Heart right ventricle (tissue), 16 donors: ENCODE measurements at regions not wholly inside any gene's neighbourhood (a gene's known extent, or its start where the extent isn't known, plus 50 kb on each side); places are given as distances from the start of the nearest gene placed in this dataset.

ENCODE experiments used
- ATAC-seq, 8 donors: fragments of 200-7000 bp; cut with Tn5 transposase; one replicate each; pipeline ENCODE4 v1.9.1; 2020; ENCODE audit warnings: mild to moderate bottlenecking in 8 of 8, moderate library complexity in 8 of 8, moderate number of reproducible peaks in 1 of 8
- DNase-seq, 2 donors: peaks; one replicate each; pipeline ENCODE4 v3.0.0-alpha.2; 2020
- H3K27ac ChIP-seq, 10 donors: fragments of 200-600 bp; sonication (generic) in 2 of 10; one replicate each; pipeline versions ENCODE4 v1.5.0 to v1.8.0; 2020 to 2022; ENCODE audit warnings: mild to moderate bottlenecking in 3 of 10
- H3K27me3 ChIP-seq, 7 donors: fragments of 200-600 bp; one replicate each; pipeline ENCODE4 v1.8.0; 2021 to 2022; ENCODE audit warnings: mild to moderate bottlenecking in 2 of 7
- H3K36me3 ChIP-seq, 9 donors: fragments of 200-600 bp; sonication (generic) in 1 of 9; one replicate each; pipeline versions ENCODE4 v1.5.0 to v1.8.0; 2020 to 2022; ENCODE audit warnings: mild to moderate bottlenecking in 2 of 9
- H3K4me1 ChIP-seq, 9 donors: fragments of 200-600 bp; sonication (generic) in 1 of 9; one replicate each; pipeline versions ENCODE4 v1.5.0 to v1.8.0; 2020 to 2022; ENCODE audit warnings: mild to moderate bottlenecking in 4 of 9
- H3K4me3 ChIP-seq, 10 donors: fragments of 200-600 bp; sonication (generic) in 2 of 10; one replicate each; pipeline versions ENCODE4 v1.5.0 to v1.8.0; 2020 to 2022; ENCODE audit warnings: mild to moderate bottlenecking in 7 of 10, moderate library complexity in 2 of 10
- H3K9me3 ChIP-seq, 11 donors: fragments of 200-600 bp in 10 of 11; sonication (generic) in 2 of 11; one replicate each; pipeline versions ENCODE4 v1.5.0 to v1.8.0; 2013 to 2022; ENCODE audit warnings: mild to moderate bottlenecking in 2 of 11, control low read depth in 1 of 11, moderate library complexity in 1 of 11
- WGBS, 2 donors: extraction: QIAGEN DNeasy Blood & Tissue Kit; methylation state at CpG; one replicate each; pipeline ENCODE4 v1.1.7; 2013; ENCODE audit warnings: inconsistent platforms in 1 of 2; 5-methylcytosine and 5-hydroxymethylcytosine counted together
- intact Hi-C, 10 donors: fragments of 100-400 bp; cut with DNase I; formaldehyde crosslinking; loops; one replicate each; pipeline versions ENCODE4 v1.11.1 to v1.14.2; 2022
- TF ChIP-seq, protein P1 (sequence below), 9 donors: fragments of 200-600 bp; sonication (generic) in 2 of 9; IDR thresholded peaks; one replicate each; pipeline versions ENCODE4 v1.5.0 to v1.8.0; 2021 to 2022; ENCODE audit warnings: antibody characterized with exemption in 9 of 9, mild to moderate bottlenecking in 5 of 9, moderate library complexity in 1 of 9
- donor health status: Arrhythmogenic right ventricular cardiomyopathy.
- donor health status: ischemic (EF 13 %, LVEDD 7.1; RV severe dilation, severe dysfunction).
- donor health status: healthy with polysubstance abuse.
- donor health status: DM: no; HTN: yes; CAD: no.
- donor health status: DM: no; HTN: no; CAD: no.
- donor health status: ischemic (EF 25% LVEDD 6.9; RV normal size, moderate dysfunction).
- donor health status: ischemic (EF 25% LVEDD 5.7; RV mildly dilated, moderate dysfunction).
- donor health status: healthy.
- donor health status: DM: yes; HTN: yes; CAD: no.
- donor health status: Ischemic cardiomyopathy.
- donor health status: ischemic (EF 35%, LVEDD 5.7; RV mildly dilated, moderate dysfunction).
- donor health status: nonischemic (EF 11% LVEDD 7.7; RV severe dilation, severe dysfunction).
- donor health status: DM: yes; HTN: yes; CAD: no.
- donor health status: PGD.
- donor health status: ischemic (EF 29% LVEDD 5.4; RV normal size, mild dysfunction).
- donor health status: nonischemic (EF 23%, LVEDD 6.1; RV moderate dilation, normal function).

GRCh38 chrX:44036336-44036735, 63.1 kb upstream of the NDP start:
- no peaks in the 10 kb centered on the region for H3K4me1 ChIP-seq
- intact Hi-C loops = no loop called here
- WGBS, 2 donors = 22 to 24% methylated on average over 3 of the region's 3 CpGs
- H3K27ac ChIP-seq = no peak overlapping the region
- no peak overlapping the region for H3K4me3 ChIP-seq
- TF ChIP-seq, protein P1, sequence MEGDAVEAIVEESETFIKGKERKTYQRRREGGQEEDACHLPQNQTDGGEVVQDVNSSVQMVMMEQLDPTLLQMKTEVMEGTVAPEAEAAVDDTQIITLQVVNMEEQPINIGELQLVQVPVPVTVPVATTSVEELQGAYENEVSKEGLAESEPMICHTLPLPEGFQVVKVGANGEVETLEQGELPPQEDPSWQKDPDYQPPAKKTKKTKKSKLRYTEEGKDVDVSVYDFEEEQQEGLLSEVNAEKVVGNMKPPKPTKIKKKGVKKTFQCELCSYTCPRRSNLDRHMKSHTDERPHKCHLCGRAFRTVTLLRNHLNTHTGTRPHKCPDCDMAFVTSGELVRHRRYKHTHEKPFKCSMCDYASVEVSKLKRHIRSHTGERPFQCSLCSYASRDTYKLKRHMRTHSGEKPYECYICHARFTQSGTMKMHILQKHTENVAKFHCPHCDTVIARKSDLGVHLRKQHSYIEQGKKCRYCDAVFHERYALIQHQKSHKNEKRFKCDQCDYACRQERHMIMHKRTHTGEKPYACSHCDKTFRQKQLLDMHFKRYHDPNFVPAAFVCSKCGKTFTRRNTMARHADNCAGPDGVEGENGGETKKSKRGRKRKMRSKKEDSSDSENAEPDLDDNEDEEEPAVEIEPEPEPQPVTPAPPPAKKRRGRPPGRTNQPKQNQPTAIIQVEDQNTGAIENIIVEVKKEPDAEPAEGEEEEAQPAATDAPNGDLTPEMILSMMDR (IDR thresholded peaks at IDR 0.05) = no peak
- no peak for DNase-seq
- no peak for ATAC-seq
- H3K36me3 ChIP-seq = no peaks in the 10 kb centered on the region
- H3K27me3 ChIP-seq = peaks cover 0 to 60% (median 0%) of the 10 kb centered on the region in 7 donors
- H3K9me3 ChIP-seq = no peaks in the 10 kb centered on the region

- WGBS, 2 donors = 29% methylated on average over 2 of the region's 2 CpGs
- Histone ChIP-seq H3K27ac (no peak overlapping the region), H3K36me3 (no peaks in the 10 kb centered on the region), H3K4me1 (no peaks in the 10 kb centered on the region), H3K27me3 (peaks cover 0 to 52% (median 0%) of the 10 kb centered on the region in 7 donors), H3K4me3 (no peak overlapping the region), H3K9me3 (no peaks in the 10 kb centered on the region)
- TF ChIP-seq, protein P1 (IDR thresholded peaks at IDR 0.05) = no peak
- ATAC-seq (no peak), DNase-seq (no peak)
- intact Hi-C loops = no loop called here
These were observed 62.4 kb upstream of the NDP start for GRCh38 chrX:44035571-44035970.

- no peak for ATAC-seq
- H3K4me3 ChIP-seq = no peak overlapping the region
- H3K4me1 ChIP-seq = no peaks in the 10 kb centered on the region
- peaks cover 0 to 8% (median 0%) of the 10 kb centered on the region in 11 donors for H3K9me3 ChIP-seq
- H3K36me3 ChIP-seq = no peaks in the 10 kb centered on the region
- H3K27me3 ChIP-seq = peaks cover 0 to 67% (median 0%) of the 10 kb centered on the region in 7 donors
- DNase-seq = no peak
- intact Hi-C loops = no loop called here
- WGBS, 2 donors = 49 to 53% methylated on average over 2 of the region's 2 CpGs
- TF ChIP-seq, protein P1 (IDR thresholded peaks at IDR 0.05) = no peak
- no peak overlapping the region for H3K27ac ChIP-seq
These were observed 59.3 kb upstream of the NDP start for GRCh38 chrX:44032479-44032878.

DNA sequence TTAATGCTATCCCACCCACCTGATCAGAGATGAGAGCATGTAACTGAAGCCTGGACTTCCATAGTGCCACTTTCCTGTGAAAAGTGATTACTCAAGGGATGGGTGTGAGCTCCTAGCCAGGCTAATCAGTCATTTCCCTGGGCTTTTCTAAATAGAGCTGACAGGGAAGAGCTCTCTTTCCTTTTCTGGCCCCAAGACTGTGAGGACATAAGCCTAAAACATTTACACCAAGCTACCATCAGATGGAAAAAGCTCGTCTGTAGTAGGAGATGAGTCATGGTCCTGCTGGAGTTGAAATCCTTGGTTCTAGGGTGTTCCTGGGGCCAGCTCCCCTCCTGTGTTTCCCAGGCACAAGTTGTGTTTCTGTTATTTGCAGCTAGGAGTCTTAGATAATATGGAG, 52.4 kb upstream of the NDP start:
- no peak for DNase-seq
- no peak overlapping the region for H3K27ac ChIP-seq
- peaks cover 0 to 8% (median 0%) of the 10 kb centered on the region in 11 donors for H3K9me3 ChIP-seq
- ATAC-seq = no peak
- H3K27me3 ChIP-seq = peaks cover 0 to 47% (median 0%) of the 10 kb centered on the region in 7 donors
- WGBS, 2 donors = 55 to 71% methylated on average over 1 of the region's 1 CpG
- TF ChIP-seq, protein P1 (IDR thresholded peaks at IDR 0.05) = no peak
- intact Hi-C loops = loop anchor here in 4 of 10 donors (5.0 to 10.0 kb wide), 3 partner anchors 51 to 68 kb away; partner anchors contain the start of gene NDP (in 1 of the 4)
- H3K4me1 ChIP-seq = no peaks in the 10 kb centered on the region
- H3K36me3 ChIP-seq = no peaks in the 10 kb centered on the region
- no peak overlapping the region for H3K4me3 ChIP-seq
